RWPE2 (cell line): ENCODE measurements at regions not wholly inside any gene's neighbourhood (a gene's known extent, or its start where the extent isn't known, plus 50 kb on each side); places are given as distances from the start of the nearest gene placed in this dataset.
A peak's percentile ranks its signal among the peaks of the same experiment; 100 is the strongest.

Source experiments
- ATAC-seq: fragments of 200-7000 bp; cut with Tn5 transposase; 3 replicates; pipeline ENCODE4 v1.9.1; 2021; ENCODE audit warnings: low read depth
- DNase-seq: peaks from one replicate; pipeline ENCODE4 v3.0.0-alpha.2; 2020; ENCODE audit warnings: low spot score
- H3K27ac ChIP-seq: fragments of 450-650 bp; 2 replicates; pipeline ENCODE4 v1.5.1; 2017; ENCODE audit warnings: mild to moderate bottlenecking; ENCODE audit not compliant: poor library complexity, severe bottlenecking
- H3K27me3 ChIP-seq: fragments of 250-450 bp; sonication (Bioruptor Pico); 2 replicates; pipeline ENCODE4 v1.5.1; 2021; ENCODE audit warnings: mild to moderate bottlenecking, moderate library complexity; ENCODE audit not compliant: insufficient read depth, poor library complexity, severe bottlenecking
- H3K36me3 ChIP-seq: fragments of 250-450 bp; sonication (Bioruptor Pico); 2 replicates; pipeline ENCODE4 v1.5.1; 2020; ENCODE audit warnings: low read depth, mild to moderate bottlenecking, moderate library complexity
- H3K4me1 ChIP-seq: fragments of 250-450 bp; sonication (Bioruptor Pico); 2 replicates; pipeline ENCODE4 v1.5.1; 2021; ENCODE audit warnings: mild to moderate bottlenecking, moderate library complexity; ENCODE audit not compliant: insufficient read depth, poor library complexity, severe bottlenecking
- H3K4me3 ChIP-seq: fragments of 250-450 bp; sonication (Bioruptor Pico); 2 replicates; pipeline ENCODE4 v1.5.1; 2021; ENCODE audit warnings: mild to moderate bottlenecking, moderate library complexity; ENCODE audit not compliant: severe bottlenecking
- H3K9me3 ChIP-seq: fragments of 250-450 bp; sonication (Bioruptor Pico); 2 replicates; pipeline ENCODE4 v1.5.1; 2021; ENCODE audit warnings: mild to moderate bottlenecking, moderate library complexity; ENCODE audit not compliant: severe bottlenecking
- CTCF ChIP-seq: fragments of 450-650 bp; IDR thresholded peaks from one replicate; pipeline ENCODE4 v1.5.1; 2017; ENCODE audit warnings: mild to moderate bottlenecking, moderate library complexity; ENCODE audit not compliant: poor library complexity, severe bottlenecking

GRCh38 chr4:100312615-100313350 is 122.5 kb upstream of the DDIT4L start:
- H3K9me3 ChIP-seq, result no peaks in the 10 kb centered on the region
- ATAC-seq, result no peak
- no peak overlapping the region for H3K27ac ChIP-seq
- H3K36me3 ChIP-seq, result no peaks in the 10 kb centered on the region
- TF ChIP-seq CTCF, result no peak
- no peaks in the 10 kb centered on the region for H3K4me1 ChIP-seq
- no peak overlapping the region for H3K4me3 ChIP-seq
- DNase-seq, result no peak
- H3K27me3 ChIP-seq, result no peaks in the 10 kb centered on the region

- peak; percentile 33 for TF ChIP-seq CTCF
- no peak overlapping the region for H3K4me3 ChIP-seq
- no peak overlapping the region for H3K27ac ChIP-seq
- H3K36me3 ChIP-seq, result no peaks in the 10 kb centered on the region
- H3K27me3 ChIP-seq, result no peaks in the 10 kb centered on the region
- no peaks in the 10 kb centered on the region for H3K4me1 ChIP-seq
- DNase-seq, result no peak
- H3K9me3 ChIP-seq, result no peaks in the 10 kb centered on the region
- ATAC-seq, result 0 out of 3 replicates have a peak, but pooled peaks have one; percentile 31
These were observed 120.9 kb upstream of the DDIT4L start for GRCh38 chr4:100311181-100311580.

- ATAC-seq, result no peak
- no peaks in the 10 kb centered on the region for H3K4me1 ChIP-seq
- H3K36me3 ChIP-seq, result no peaks in the 10 kb centered on the region
- no peak overlapping the region for H3K27ac ChIP-seq
- H3K27me3 ChIP-seq, result no peaks in the 10 kb centered on the region
- no peak for TF ChIP-seq CTCF
- no peak for DNase-seq
- H3K9me3 ChIP-seq, result no peaks in the 10 kb centered on the region
- H3K4me3 ChIP-seq, result no peak overlapping the region
These were observed 115.8 kb upstream of the DDIT4L start for GRCh38 chr4:100306018-100306417.

- Histone ChIP-seq H3K4me1 (peaks cover 6% of the 10 kb centered on the region), H3K27me3 (no peaks in the 10 kb centered on the region), H3K9me3 (no peaks in the 10 kb centered on the region), H3K4me3 (no peak overlapping the region), H3K36me3 (no peaks in the 10 kb centered on the region), H3K27ac (no peak overlapping the region)
- TF ChIP-seq CTCF, result no peak
- no peak for DNase-seq
- ATAC-seq, result no peak
These were observed 112.1 kb upstream of the DDIT4L start for GRCh38 chr4:100302061-100303026.
